PFSK-1 (cell line): ENCODE measurements at regions not wholly inside any gene's neighbourhood (a gene's known extent, or its start where the extent isn't known, plus 50 kb on each side); places are given as distances from the start of the nearest gene placed in this dataset.

Experiments
- FOXP2 ChIP-seq: optimal IDR thresholded peaks from 2 replicates; pipeline ENCODE3; 2011; ENCODE audit warnings: borderline replicate concordance, control low read depth, inconsistent platforms; ENCODE audit not compliant: insufficient read depth; ENCODE audit errors: extremely low read length, extremely low read depth
- POLR2AphosphoS5 ChIP-seq: IDR thresholded peaks from 2 replicates; pipeline ENCODE4 v1.6.1; 2012; ENCODE audit warnings: low read depth, mild to moderate bottlenecking, control low read depth, low read length, moderate library complexity
- SIN3A ChIP-seq: IDR thresholded peaks from 2 replicates; pipeline ENCODE4 v1.6.1; 2012; ENCODE audit warnings: mild to moderate bottlenecking, low read length, moderate library complexity, borderline replicate concordance; ENCODE audit not compliant: insufficient read depth
- TAF1 ChIP-seq: IDR thresholded peaks from 2 replicates; pipeline ENCODE4 v1.6.1; 2012; ENCODE audit warnings: low read length, control low read depth, borderline replicate concordance; ENCODE audit not compliant: insufficient read depth

DNA sequence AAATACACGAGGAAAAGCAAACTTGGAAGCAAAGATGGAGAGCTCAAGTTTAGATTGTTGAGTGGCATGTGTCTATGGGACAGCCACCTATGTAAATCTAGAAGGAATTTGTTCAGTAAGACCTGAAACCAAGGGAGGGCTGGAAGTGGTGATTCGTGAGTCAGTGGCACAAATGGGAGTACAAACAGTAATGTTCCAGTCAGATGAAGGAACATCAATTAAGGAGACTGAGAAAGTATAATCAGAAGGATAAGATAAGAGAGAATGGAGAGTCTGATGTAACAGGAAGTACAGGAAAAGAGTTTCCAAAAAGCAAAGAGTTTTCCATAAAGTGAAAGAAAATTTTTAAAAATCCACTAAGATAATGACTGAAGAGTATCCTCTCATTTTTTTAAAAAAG lies 544.2 kb downstream of the KIF20B start:
- no peak for TF ChIP-seq SIN3A
- TF ChIP-seq FOXP2: no peak
- no peak for TF ChIP-seq TAF1
- TF ChIP-seq POLR2AphosphoS5: no peak
